ENCODE measurements at regions not wholly inside any gene's neighbourhood (a gene's known extent, or its start where the extent isn't known, plus 50 kb on each side); places are given as distances from the start of the nearest gene placed in this dataset.

- intact Hi-C loops (cut with micrococcal nuclease), result no loop called here
These were observed 758.0 kb downstream of the NTRK3 start for GRCh38 chr15:87498560-87498959.

GRCh38 chr15:87496795-87497194 lies 759.7 kb downstream of the NTRK3 start:
- no peaks in the 10 kb centered on the region for H3K27me3 ChIP-seq (ENCODE audit: control insufficient read depth, insufficient read depth, low read length)
- 85% methylated on average over 1 of the region's 2 CpGs for WGBS (ENCODE audit: insufficient coverage)
- TF ChIP-seq CTCF (IDR thresholded peaks at IDR 0.05), result no peak
- no peak overlapping the region for H3K27ac ChIP-seq (ENCODE audit: low read length)
- H3K27ac Mint-ChIP-seq, result no peak overlapping the region
- H3K9me3 ChIP-seq (ENCODE audit: control insufficient read depth, insufficient read depth, low read length), result no peaks in the 10 kb centered on the region
- no peaks in the 10 kb centered on the region for H3K36me3 Mint-ChIP-seq
- H3K36me3 ChIP-seq (ENCODE audit: control insufficient read depth, insufficient read depth, low read length), result no peaks in the 10 kb centered on the region
- DNase-seq, result no peak
- no peak for ATAC-seq
- H3K4me1 Mint-ChIP-seq, result no peaks in the 10 kb centered on the region
- no peak overlapping the region for H3K4me3 ChIP-seq (ENCODE audit: low read length)
- intact Hi-C loops (cut with micrococcal nuclease), result no loop called here
- no peaks in the 10 kb centered on the region for H3K27me3 Mint-ChIP-seq (ENCODE audit: low read depth in 2 of 2)
- peaks cover 9 to 10% of the 10 kb centered on the region in 2 donors for H3K9me3 Mint-ChIP-seq
- H3K4me3 Mint-ChIP-seq, result no peak overlapping the region
- no peaks in the 10 kb centered on the region for H3K4me1 ChIP-seq (ENCODE audit: control insufficient read depth, insufficient read depth, low read length)

More at GRCh38 chr15:87498560-87498959, 758.0 kb downstream of the NTRK3 start:
- Mint-ChIP-seq H3K9me3 (peaks cover 9 to 10% of the 10 kb centered on the region in 2 donors), H3K36me3 (no peaks in the 10 kb centered on the region), H3K4me3 (no peak overlapping the region), H3K27ac (no peak overlapping the region), H3K4me1 (no peaks in the 10 kb centered on the region), H3K27me3 (ENCODE audit: low read depth in 2 of 2) (no peaks in the 10 kb centered on the region)
- Histone ChIP-seq H3K27me3 (ENCODE audit: control insufficient read depth, insufficient read depth, low read length) (no peaks in the 10 kb centered on the region), H3K9me3 (ENCODE audit: control insufficient read depth, insufficient read depth, low read length) (no peaks in the 10 kb centered on the region), H3K27ac (ENCODE audit: low read length) (no peak overlapping the region), H3K4me3 (ENCODE audit: low read length) (no peak overlapping the region), H3K4me1 (ENCODE audit: control insufficient read depth, insufficient read depth, low read length) (no peaks in the 10 kb centered on the region), H3K36me3 (ENCODE audit: control insufficient read depth, insufficient read depth, low read length) (no peaks in the 10 kb centered on the region)
- no peak for DNase-seq
- WGBS (ENCODE audit: insufficient coverage), result 93% methylated on average over 5 of the region's 5 CpGs
- TF ChIP-seq CTCF (IDR thresholded peaks at IDR 0.05), result no peak
- ATAC-seq, result no peak

DNA sequence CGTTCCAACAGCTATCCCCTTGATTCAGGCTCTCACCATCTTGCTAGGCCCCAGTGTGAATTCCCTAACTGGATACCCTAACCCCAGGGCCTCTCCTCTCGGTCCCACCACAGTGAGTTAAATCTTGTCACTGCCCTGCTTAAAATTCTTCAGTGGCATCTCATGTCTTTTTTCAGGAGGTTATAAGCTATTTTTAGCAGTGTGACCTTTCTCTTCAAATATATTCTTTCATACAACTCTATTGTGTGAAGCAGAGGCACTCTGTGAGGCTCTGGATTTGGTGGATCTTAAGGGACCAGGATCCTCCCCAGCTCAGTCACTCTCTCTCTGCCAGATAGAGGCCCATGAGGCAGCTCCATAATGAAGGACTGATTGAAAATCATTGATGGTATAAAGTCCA lies 760.4 kb downstream of the NTRK3 start:
- H3K27ac Mint-ChIP-seq, result no peak overlapping the region
- H3K4me3 ChIP-seq (ENCODE audit: low read length), result no peak overlapping the region
- TF ChIP-seq CTCF (IDR thresholded peaks at IDR 0.05), result no peak
- H3K4me1 Mint-ChIP-seq, result no peaks in the 10 kb centered on the region
- H3K9me3 Mint-ChIP-seq, result peaks cover 9 to 10% of the 10 kb centered on the region in 2 donors
- intact Hi-C loops (cut with micrococcal nuclease), result no loop called here
- ATAC-seq (no peak), DNase-seq (no peak)
- no peaks in the 10 kb centered on the region for H3K9me3 ChIP-seq (ENCODE audit: control insufficient read depth, insufficient read depth, low read length)
- no peaks in the 10 kb centered on the region for H3K36me3 ChIP-seq (ENCODE audit: control insufficient read depth, insufficient read depth, low read length)
- no peaks in the 10 kb centered on the region for H3K27me3 ChIP-seq (ENCODE audit: control insufficient read depth, insufficient read depth, low read length)
- no peaks in the 10 kb centered on the region for H3K27me3 Mint-ChIP-seq (ENCODE audit: low read depth in 2 of 2)
- H3K27ac ChIP-seq (ENCODE audit: low read length), result no peak overlapping the region
- WGBS (ENCODE audit: insufficient coverage), result 77% methylated on average over 2 of the region's 2 CpGs
- H3K4me3 Mint-ChIP-seq, result no peak overlapping the region
- no peaks in the 10 kb centered on the region for H3K36me3 Mint-ChIP-seq
- H3K4me1 ChIP-seq (ENCODE audit: control insufficient read depth, insufficient read depth, low read length), result no peaks in the 10 kb centered on the region

GRCh38 chr15:87493803-87494202 lies 762.7 kb downstream of the NTRK3 start:
- intact Hi-C loops (cut with micrococcal nuclease), result no loop called here
- H3K27ac ChIP-seq (ENCODE audit: low read length), result no peak overlapping the region
- no peak overlapping the region for H3K27ac Mint-ChIP-seq
- no peaks in the 10 kb centered on the region for H3K4me1 Mint-ChIP-seq
- ATAC-seq (no peak), DNase-seq (no peak)
- H3K4me1 ChIP-seq (ENCODE audit: control insufficient read depth, insufficient read depth, low read length), result no peaks in the 10 kb centered on the region
- no peaks in the 10 kb centered on the region for H3K36me3 ChIP-seq (ENCODE audit: control insufficient read depth, insufficient read depth, low read length)
- no peaks in the 10 kb centered on the region for H3K27me3 Mint-ChIP-seq (ENCODE audit: low read depth in 2 of 2)
- no peak overlapping the region for H3K4me3 Mint-ChIP-seq
- no peak overlapping the region for H3K4me3 ChIP-seq (ENCODE audit: low read length)
- H3K36me3 Mint-ChIP-seq, result no peaks in the 10 kb centered on the region
- no peaks in the 10 kb centered on the region for H3K9me3 ChIP-seq (ENCODE audit: control insufficient read depth, insufficient read depth, low read length)
- H3K9me3 Mint-ChIP-seq, result peaks cover 11 to 14% of the 10 kb centered on the region in 2 donors
- no peak for TF ChIP-seq CTCF (IDR thresholded peaks at IDR 0.05)
- no peaks in the 10 kb centered on the region for H3K27me3 ChIP-seq (ENCODE audit: control insufficient read depth, insufficient read depth, low read length)

Measured in natural killer cell (primary cell).